H9 (cell line): ENCODE measurements at regions not wholly inside any gene's neighbourhood (a gene's known extent, or its start where the extent isn't known, plus 50 kb on each side); places are given as distances from the start of the nearest gene placed in this dataset.

ENCODE experiments used
- DNase-seq: peaks from one replicate; pipeline ENCODE4 v3.0.0-alpha.2; 2017
- H2AFZ ChIP-seq: one replicate; pipeline ENCODE4 v1.6.1; 2013; ENCODE audit warnings: mild to moderate bottlenecking, low read length, control low read depth, moderate library complexity
- H2AK5ac ChIP-seq: 2 replicates; pipeline ENCODE4 v1.6.1; 2013; ENCODE audit warnings: low read length, control low read depth, mixed read lengths; ENCODE audit not compliant: insufficient read length
- H2BK120ac ChIP-seq: one replicate; pipeline ENCODE4 v1.6.1; 2013; ENCODE audit warnings: low read depth, mild to moderate bottlenecking, low read length, control low read depth, inconsistent platforms; ENCODE audit not compliant: poor library complexity, severe bottlenecking
- H2BK12ac ChIP-seq: 2 replicates; pipeline ENCODE4 v1.6.1; 2013; ENCODE audit warnings: low read length, control low read depth, mixed read lengths, low read depth; ENCODE audit not compliant: insufficient read length
- H2BK15ac ChIP-seq: 2 replicates; pipeline ENCODE4 v1.6.1; 2013; ENCODE audit warnings: low read depth, low read length, control low read depth
- H2BK20ac ChIP-seq: one replicate; pipeline ENCODE4 v1.6.1; 2013; ENCODE audit warnings: low read depth, mild to moderate bottlenecking, low read length, control low read depth, inconsistent platforms; ENCODE audit not compliant: poor library complexity, severe bottlenecking
- H2BK5ac ChIP-seq: 2 replicates; pipeline ENCODE4 v1.6.1; 2013; ENCODE audit warnings: low read length, control low read depth, mixed read lengths; ENCODE audit not compliant: insufficient read length
- H3K14ac ChIP-seq: 2 replicates; pipeline ENCODE4 v1.6.1; 2013; ENCODE audit warnings: low read length, control low read depth; ENCODE audit not compliant: insufficient read depth
- H3K18ac ChIP-seq: 2 replicates; pipeline ENCODE4 v1.6.1; 2013; ENCODE audit warnings: low read depth, mild to moderate bottlenecking, mixed read lengths, low read length, control low read depth; ENCODE audit not compliant: insufficient read length
- H3K23ac ChIP-seq: 2 replicates; pipeline ENCODE4 v1.6.1; 2013; ENCODE audit warnings: low read length, control low read depth, mixed read lengths, low read depth; ENCODE audit not compliant: insufficient read length
- H3K23me2 ChIP-seq: 2 replicates; pipeline ENCODE4 v1.6.1; 2013; ENCODE audit warnings: low read depth, mild to moderate bottlenecking, mixed read lengths, low read length, control low read depth; ENCODE audit not compliant: insufficient read length, poor library complexity, severe bottlenecking
- H3K27ac ChIP-seq: 2 replicates; pipeline ENCODE4 v1.5.1; 2013; ENCODE audit warnings: low read length, control low read depth, mixed read lengths, low read depth; ENCODE audit not compliant: insufficient read length
- H3K27me3 ChIP-seq: 2 replicates; pipeline ENCODE4 v1.6.1; 2013; ENCODE audit warnings: low read length, control low read depth, inconsistent platforms; ENCODE audit not compliant: insufficient read depth
- H3K4ac ChIP-seq: 2 replicates; pipeline ENCODE4 v1.6.1; 2013; ENCODE audit warnings: low read depth, mild to moderate bottlenecking, control low read depth, inconsistent platforms, low read length, moderate library complexity
- H3K4me1 ChIP-seq: 2 replicates; pipeline ENCODE4 v1.6.1; 2013; ENCODE audit warnings: low read length, control low read depth, inconsistent platforms; ENCODE audit not compliant: insufficient read depth
- H3K4me2 ChIP-seq: 2 replicates; pipeline ENCODE4 v1.6.1; 2013; ENCODE audit warnings: low read length, control low read depth, mixed read lengths; ENCODE audit not compliant: insufficient read length, insufficient read depth
- H3K56ac ChIP-seq: 2 replicates; pipeline ENCODE4 v1.6.1; 2013; ENCODE audit warnings: low read depth, mild to moderate bottlenecking, mixed read lengths, low read length, control low read depth; ENCODE audit not compliant: insufficient read length
- H3K79me1 ChIP-seq: 2 replicates; pipeline ENCODE4 v1.6.1; 2013; ENCODE audit warnings: low read depth, mild to moderate bottlenecking, moderate library complexity, low read length, control low read depth, inconsistent platforms; ENCODE audit not compliant: insufficient read depth, poor library complexity, severe bottlenecking
- H3K79me2 ChIP-seq: 2 replicates; pipeline ENCODE4 v1.6.1; 2013; ENCODE audit warnings: low read length, control low read depth, inconsistent platforms; ENCODE audit not compliant: insufficient read depth
- H3K9ac ChIP-seq: 2 replicates; pipeline ENCODE4 v1.6.1; 2013; ENCODE audit warnings: low read length, control low read depth, mixed read lengths; ENCODE audit not compliant: insufficient read length; ENCODE audit errors: extremely low read depth
- H3K9me3 ChIP-seq: one replicate; pipeline ENCODE4 v1.6.1; 2013; ENCODE audit warnings: low read depth, low read length, inconsistent platforms; ENCODE audit not compliant: control insufficient read depth
- H3T11ph ChIP-seq: one replicate; pipeline ENCODE4 v1.6.1; 2013; ENCODE audit warnings: mild to moderate bottlenecking, low read length, control low read depth, inconsistent platforms
- H4K20me1 ChIP-seq: one replicate; pipeline ENCODE4 v1.6.1; 2013; ENCODE audit not compliant: control insufficient read depth, insufficient read length, insufficient read depth
- H4K5ac ChIP-seq: 2 replicates; pipeline ENCODE4 v1.6.1; 2013; ENCODE audit warnings: low read depth, mild to moderate bottlenecking, mixed read lengths, low read length, control low read depth; ENCODE audit not compliant: insufficient read length
- H4K8ac ChIP-seq: replicated peaks from 2 replicates; pipeline ENCODE4 v1.6.1; 2013; ENCODE audit warnings: low read length, control low read depth, mixed read lengths, low read depth; ENCODE audit not compliant: insufficient read length
- H4K91ac ChIP-seq: 2 replicates; pipeline ENCODE4 v1.6.1; 2013; ENCODE audit warnings: low read depth, mild to moderate bottlenecking, moderate library complexity, mixed read lengths, low read length, control low read depth; ENCODE audit not compliant: insufficient read length
- H3K27ac Mint-ChIP-seq, 3 experiments: 2 replicates in 2 of 3; 3 replicates in 1 of 3; pipeline ENCODE4 v1.8.0; 2020 to 2021; ENCODE audit warnings: mixed read lengths in 3 of 3, mild to moderate bottlenecking in 1 of 3, moderate library complexity in 1 of 3
- H3K27me3 Mint-ChIP-seq: 2 replicates; pipeline ENCODE4 v1.8.0; 2021; ENCODE audit warnings: low read depth, mild to moderate bottlenecking, moderate library complexity, mixed read lengths
- H3K36me3 Mint-ChIP-seq, 3 experiments: 2 replicates in 2 of 3; 3 replicates in 1 of 3; pipeline ENCODE4 v1.8.0; 2020 to 2021; ENCODE audit warnings: low read depth in 3 of 3, mixed read lengths in 3 of 3; ENCODE audit not compliant: insufficient read depth in 1 of 3
- H3K4me1 Mint-ChIP-seq, 2 experiments: 2 replicates each; pipeline ENCODE4 v1.8.0; 2020; ENCODE audit warnings: mixed read lengths in 2 of 2
- H3K4me3 Mint-ChIP-seq, 2 experiments: 2 replicates in 1 of 2; 3 replicates in 1 of 2; pipeline ENCODE4 v1.8.0; 2020 to 2021; ENCODE audit warnings: mild to moderate bottlenecking in 2 of 2, mixed read lengths in 2 of 2, moderate library complexity in 1 of 2
- H3K9me3 Mint-ChIP-seq, 2 experiments: 2 replicates in 1 of 2; 3 replicates in 1 of 2; pipeline ENCODE4 v1.8.0; 2020; ENCODE audit warnings: mild to moderate bottlenecking in 2 of 2, mixed read lengths in 2 of 2, moderate library complexity in 1 of 2
- CTCF ChIP-seq: fragments of 200-600 bp; sonication (generic); conservative IDR thresholded peaks from 3 replicates; pipeline ENCODE4 v1.8.0; 2021; ENCODE audit warnings: antibody characterized with exemption, mild to moderate bottlenecking
- WGBS: extraction: QIAGEN DNeasy Blood & Tissue Kit; methylation state at CpG from one replicate; pipeline ENCODE4 v1.1.7; 2013; ENCODE audit warnings: missing lambda C conversion rate, low lambda C conversion rate, mixed read lengths; ENCODE audit not compliant: insufficient read length; ENCODE audit errors: extremely low coverage; 5-methylcytosine and 5-hydroxymethylcytosine counted together

GRCh38 chr10:57188846-57189245 is 827.8 kb upstream of the ZWINT start:
- Histone ChIP-seq H4K91ac (no peak overlapping the region), H4K20me1 (no peaks in the 10 kb centered on the region), H3K56ac (no peak overlapping the region), H3K27ac (no peak overlapping the region), H2BK12ac (no peak overlapping the region), H3T11ph (no peak overlapping the region), H2AFZ (no peak overlapping the region), H3K9me3 (no peaks in the 10 kb centered on the region), H3K9ac (no peak overlapping the region), H3K27me3 (no peaks in the 10 kb centered on the region), H3K18ac (no peak overlapping the region), H4K8ac (no peak overlapping the region), H2BK120ac (no peak overlapping the region), H3K4ac (no peak overlapping the region), H3K23ac (no peak overlapping the region), H3K4me1 (no peaks in the 10 kb centered on the region), H2BK5ac (no peak overlapping the region), H3K79me2 (no peaks in the 10 kb centered on the region), H2BK20ac (no peak overlapping the region), H3K79me1 (no peaks in the 10 kb centered on the region), H2AK5ac (no peak overlapping the region), H3K14ac (no peak overlapping the region), H2BK15ac (no peak overlapping the region), H3K23me2 (no peaks in the 10 kb centered on the region), H3K4me2 (no peak overlapping the region), H4K5ac (no peak overlapping the region)
- Mint-ChIP-seq H3K36me3 (peaks cover 0 to 30% (median 2%) of the 10 kb centered on the region in 3 experiments; a peak in 3 of 7 replicates), H3K27ac (no peak overlapping the region), H3K4me3 (no peak overlapping the region), H3K4me1 (no peaks in the 10 kb centered on the region), H3K9me3 (peaks cover 9 to 11% of the 10 kb centered on the region in 2 experiments; a peak in 4 of 5 replicates), H3K27me3 (no peaks in the 10 kb centered on the region; the same call in 1 of the 2 replicates)
- TF ChIP-seq CTCF: no peak
- no CpG with 5 or more reads among the region's 1 CpG for WGBS
- DNase-seq: no peak
